ENCODE measurements at regions not wholly inside any gene's neighbourhood (a gene's known extent, or its start where the extent isn't known, plus 50 kb on each side); places are given as distances from the start of the nearest gene placed in this dataset.

DNA sequence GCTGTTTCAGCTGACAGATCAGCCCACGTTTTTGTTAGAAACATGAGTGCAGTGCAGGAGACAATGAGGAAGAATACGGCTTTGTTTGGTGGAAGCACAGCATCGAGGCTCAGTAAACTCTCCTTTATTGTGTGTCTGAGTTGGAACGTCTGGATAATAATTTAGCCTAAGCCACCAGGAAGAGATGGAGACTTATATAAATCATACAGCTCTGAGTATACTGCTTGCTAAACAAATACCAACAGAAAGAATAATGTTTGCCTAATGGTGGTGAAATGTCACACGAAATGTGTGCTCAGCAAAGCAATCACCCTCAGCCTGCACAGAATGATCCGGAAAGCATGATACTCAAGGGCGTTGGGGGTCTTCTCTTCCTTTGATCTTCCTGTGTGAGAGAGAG lies 664.1 kb upstream of the ADARB2 start:
- TF ChIP-seq YY1 (tag by site-specific recombination; IDR thresholded peaks at IDR 0.05) (no peak), GLIS2 (tag by site-specific recombination; IDR thresholded peaks at IDR 0.05) (no peak), SP7 (tag by site-specific recombination; IDR thresholded peaks at IDR 0.05) (no peak), KLF7 (tag by site-specific recombination; IDR thresholded peaks at IDR 0.05; ENCODE audit: borderline replicate concordance) (no peak), ZNF114 (tag by site-specific recombination; IDR thresholded peaks at IDR 0.05) (no peak), SP2 (tag by site-specific recombination; IDR thresholded peaks at IDR 0.05) (no peak)
- TF ChIP-seq, protein P1, sequence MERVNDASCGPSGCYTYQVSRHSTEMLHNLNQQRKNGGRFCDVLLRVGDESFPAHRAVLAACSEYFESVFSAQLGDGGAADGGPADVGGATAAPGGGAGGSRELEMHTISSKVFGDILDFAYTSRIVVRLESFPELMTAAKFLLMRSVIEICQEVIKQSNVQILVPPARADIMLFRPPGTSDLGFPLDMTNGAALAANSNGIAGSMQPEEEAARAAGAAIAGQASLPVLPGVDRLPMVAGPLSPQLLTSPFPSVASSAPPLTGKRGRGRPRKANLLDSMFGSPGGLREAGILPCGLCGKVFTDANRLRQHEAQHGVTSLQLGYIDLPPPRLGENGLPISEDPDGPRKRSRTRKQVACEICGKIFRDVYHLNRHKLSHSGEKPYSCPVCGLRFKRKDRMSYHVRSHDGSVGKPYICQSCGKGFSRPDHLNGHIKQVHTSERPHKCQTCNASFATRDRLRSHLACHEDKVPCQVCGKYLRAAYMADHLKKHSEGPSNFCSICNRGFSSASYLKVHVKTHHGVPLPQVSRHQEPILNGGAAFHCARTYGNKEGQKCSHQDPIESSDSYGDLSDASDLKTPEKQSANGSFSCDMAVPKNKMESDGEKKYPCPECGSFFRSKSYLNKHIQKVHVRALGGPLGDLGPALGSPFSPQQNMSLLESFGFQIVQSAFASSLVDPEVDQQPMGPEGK (tag by site-specific recombination; IDR thresholded peaks at IDR 0.05): no peak
- TF ChIP-seq, protein P2, sequence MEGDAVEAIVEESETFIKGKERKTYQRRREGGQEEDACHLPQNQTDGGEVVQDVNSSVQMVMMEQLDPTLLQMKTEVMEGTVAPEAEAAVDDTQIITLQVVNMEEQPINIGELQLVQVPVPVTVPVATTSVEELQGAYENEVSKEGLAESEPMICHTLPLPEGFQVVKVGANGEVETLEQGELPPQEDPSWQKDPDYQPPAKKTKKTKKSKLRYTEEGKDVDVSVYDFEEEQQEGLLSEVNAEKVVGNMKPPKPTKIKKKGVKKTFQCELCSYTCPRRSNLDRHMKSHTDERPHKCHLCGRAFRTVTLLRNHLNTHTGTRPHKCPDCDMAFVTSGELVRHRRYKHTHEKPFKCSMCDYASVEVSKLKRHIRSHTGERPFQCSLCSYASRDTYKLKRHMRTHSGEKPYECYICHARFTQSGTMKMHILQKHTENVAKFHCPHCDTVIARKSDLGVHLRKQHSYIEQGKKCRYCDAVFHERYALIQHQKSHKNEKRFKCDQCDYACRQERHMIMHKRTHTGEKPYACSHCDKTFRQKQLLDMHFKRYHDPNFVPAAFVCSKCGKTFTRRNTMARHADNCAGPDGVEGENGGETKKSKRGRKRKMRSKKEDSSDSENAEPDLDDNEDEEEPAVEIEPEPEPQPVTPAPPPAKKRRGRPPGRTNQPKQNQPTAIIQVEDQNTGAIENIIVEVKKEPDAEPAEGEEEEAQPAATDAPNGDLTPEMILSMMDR (tag by site-specific recombination; IDR thresholded peaks at IDR 0.05): no peak
